H1 (cell line): ENCODE measurements at regions not wholly inside any gene's neighbourhood (a gene's known extent, or its start where the extent isn't known, plus 50 kb on each side); places are given as distances from the start of the nearest gene placed in this dataset.

Experiments
- CTCF ChIA-PET: fragments of 300-600 bp; sonication (Branson Sonifier 250); formaldehyde crosslinking; loops from one replicate; lab custom pipeline; 2021; ENCODE audit not compliant: partially characterized antibody; lab: Charles Lee
- POLR2A ChIA-PET: fragments of 300-600 bp; sonication (Branson Sonifier 250); formaldehyde crosslinking; loops from one replicate; lab custom pipeline; 2021; ENCODE audit warnings: inconsistent platforms; ENCODE audit not compliant: partially characterized antibody; lab: Charles Lee
- DNase-seq, 2 experiments: peaks; one replicate each; pipeline versions ENCODE4 v3.0.0 to v3.0.0-alpha.2; 2010 to 2022; ENCODE audit warnings: low spot score in 2 of 2, low read depth in 1 of 2, mixed read lengths in 1 of 2
- FAIRE-seq: peaks from 2 replicates; lab custom pipeline; 2011; peaks lifted over from hg19 to GRCh38; lab: Jason Lieb, UNC
- H2AFZ ChIP-seq: 2 replicates; pipeline ENCODE4 v1.8.1; 2012; ENCODE audit warnings: low read length, inconsistent platforms
- H2AK5ac ChIP-seq: 2 replicates; pipeline ENCODE4 v1.6.1; 2013; ENCODE audit warnings: low read depth, low read length
- H2BK120ac ChIP-seq: replicated peaks from 2 replicates; pipeline ENCODE3; 2013; ENCODE audit warnings: low read depth, low read length, inconsistent platforms
- H2BK12ac ChIP-seq: 2 replicates; pipeline ENCODE4 v1.6.1; 2013; ENCODE audit warnings: low read depth, low read length
- H2BK15ac ChIP-seq: 2 replicates; pipeline ENCODE4 v1.6.1; 2013; ENCODE audit warnings: low read length
- H2BK20ac ChIP-seq: 2 replicates; pipeline ENCODE4 v1.6.1; 2013; ENCODE audit warnings: low read length
- H2BK5ac ChIP-seq: 2 replicates; pipeline ENCODE4 v1.6.1; 2013; ENCODE audit warnings: low read depth, low read length
- H3K14ac ChIP-seq: 2 replicates; pipeline ENCODE4 v1.6.1; 2013; ENCODE audit warnings: inconsistent platforms; ENCODE audit not compliant: insufficient read length
- H3K18ac ChIP-seq: 2 replicates; pipeline ENCODE4 v1.6.1; 2013; ENCODE audit warnings: low read length; ENCODE audit errors: extremely low read depth
- H3K23ac ChIP-seq: 2 replicates; pipeline ENCODE4 v1.6.1; 2013; ENCODE audit warnings: inconsistent platforms; ENCODE audit not compliant: insufficient read length
- H3K23me2 ChIP-seq: 2 replicates; pipeline ENCODE4 v1.6.1; 2013; ENCODE audit warnings: low read depth, low read length
- H3K27ac ChIP-seq: 2 replicates; pipeline ENCODE4 v1.6.1; 2011; ENCODE audit warnings: low read depth, low read length, inconsistent platforms
- H3K27me3 ChIP-seq, 4 experiments: replicated peaks in 1 of 4; 1 replicate in 1 of 4; 2 replicates in 3 of 4; pipeline versions ENCODE4 v1.6.1 to v1.8.1; 2011 to 2013; ENCODE audit warnings: low read length in 3 of 4, mild to moderate bottlenecking in 3 of 4, inconsistent platforms in 2 of 4, mixed read lengths in 2 of 4, moderate library complexity in 1 of 4; ENCODE audit not compliant: control insufficient read depth in 3 of 4, insufficient read depth in 3 of 4; ENCODE audit errors: extremely low read depth in 1 of 4
- H3K36me3 ChIP-seq, 4 experiments: 2 replicates each; pipeline versions ENCODE4 v1.6.1 to v1.8.1; 2011 to 2013; ENCODE audit warnings: mild to moderate bottlenecking in 4 of 4, low read length in 3 of 4, moderate library complexity in 2 of 4, control low read depth in 1 of 4, inconsistent platforms in 1 of 4; ENCODE audit not compliant: insufficient read depth in 4 of 4, control insufficient read depth in 2 of 4
- H3K4ac ChIP-seq: replicated peaks from 2 replicates; pipeline ENCODE3; 2013; ENCODE audit warnings: low read length, low read depth, mixed read lengths, inconsistent platforms; ENCODE audit not compliant: insufficient read length
- H3K4me1 ChIP-seq, 4 experiments: replicated peaks in 1 of 4; 1 replicate in 1 of 4; 2 replicates in 3 of 4; pipeline versions ENCODE4 v1.6.1 to v1.8.1; 2011 to 2013; ENCODE audit warnings: low read length in 3 of 4, inconsistent platforms in 2 of 4, mixed read lengths in 1 of 4; ENCODE audit not compliant: insufficient read depth in 4 of 4, control insufficient read depth in 3 of 4
- H3K4me2 ChIP-seq, 2 experiments: 2 replicates each; pipeline versions ENCODE4 v1.6.1 to v1.8.1; 2011 to 2013; ENCODE audit warnings: low read depth in 2 of 2, low read length in 2 of 2, control low read depth in 1 of 2, inconsistent platforms in 1 of 2, mild to moderate bottlenecking in 1 of 2; ENCODE audit not compliant: insufficient read depth in 1 of 2
- H3K4me3 ChIP-seq, 4 experiments: fragments of 200-600, 300-600 bp in 1 of 4; sonication (generic), shearing (Covaris generic), sonication (Bioruptor Twin) in 1 of 4; 2 replicates each; pipeline versions ENCODE4 v1.5.1 to v1.8.1; 2011 to 2016; ENCODE audit warnings: low read length in 4 of 4, low read depth in 3 of 4, control low read depth in 2 of 4, inconsistent platforms in 2 of 4, mild to moderate bottlenecking in 2 of 4, mixed read lengths in 1 of 4, moderate library complexity in 1 of 4; ENCODE audit not compliant: insufficient read depth in 2 of 4; ENCODE audit errors: extremely low read depth in 1 of 4
- H3K56ac ChIP-seq: replicated peaks from 2 replicates; pipeline ENCODE3; 2013; ENCODE audit warnings: low read depth, mild to moderate bottlenecking, mixed read lengths, low read length, inconsistent platforms; ENCODE audit not compliant: insufficient read length
- H3K79me1 ChIP-seq: 2 replicates; pipeline ENCODE4 v1.6.1; 2013; ENCODE audit warnings: low read depth, low read length, control low read depth
- H3K79me2 ChIP-seq, 2 experiments: 2 replicates each; pipeline versions ENCODE4 v1.6.1 to v1.8.1; 2012 to 2013; ENCODE audit warnings: low read length in 2 of 2, mild to moderate bottlenecking in 2 of 2, inconsistent platforms in 1 of 2; ENCODE audit not compliant: insufficient read depth in 2 of 2, control insufficient read depth in 1 of 2
- H3K9ac ChIP-seq, 4 experiments: replicated peaks in 1 of 4; 1 replicate in 1 of 4; 2 replicates in 3 of 4; pipeline versions ENCODE4 v1.6.1 to v1.8.1; 2011 to 2013; ENCODE audit warnings: low read depth in 3 of 4, low read length in 3 of 4, control low read depth in 2 of 4, mild to moderate bottlenecking in 2 of 4, moderate library complexity in 2 of 4, inconsistent platforms in 1 of 4; ENCODE audit errors: extremely low read depth in 1 of 4
- H3K9me3 ChIP-seq, 2 experiments: 2 replicates each; pipeline versions ENCODE4 v1.6.1 to v1.8.1; 2012 to 2013; ENCODE audit warnings: mild to moderate bottlenecking in 2 of 2, moderate library complexity in 2 of 2, control low read depth in 1 of 2, inconsistent platforms in 1 of 2, low read depth in 1 of 2, low read length in 1 of 2, mixed read lengths in 1 of 2; ENCODE audit not compliant: insufficient read depth in 2 of 2
- H4K20me1 ChIP-seq, 2 experiments: replicated peaks in 1 of 2; 2 replicates each; pipeline versions ENCODE3 to v1.8.1; 2011 to 2013; ENCODE audit warnings: inconsistent platforms in 2 of 2, low read length in 2 of 2, mild to moderate bottlenecking in 1 of 2; ENCODE audit not compliant: insufficient read depth in 2 of 2, control insufficient read depth in 1 of 2
- H4K5ac ChIP-seq: 2 replicates; pipeline ENCODE4 v1.6.1; 2013; ENCODE audit warnings: low read length, low read depth, mixed read lengths, inconsistent platforms; ENCODE audit not compliant: insufficient read length
- H4K8ac ChIP-seq: 2 replicates; pipeline ENCODE4 v1.8.0; 2013; ENCODE audit warnings: mild to moderate bottlenecking, moderate library complexity, low read length, inconsistent platforms; ENCODE audit not compliant: insufficient read depth; ENCODE audit errors: extremely low read depth
- H4K91ac ChIP-seq: replicated peaks from 2 replicates; pipeline ENCODE3; 2013; ENCODE audit warnings: low read length, mixed read lengths, inconsistent platforms; ENCODE audit not compliant: insufficient read length
- ASH2L ChIP-seq: fragments of 200-600, 300-600 bp; sonication (generic); IDR thresholded peaks from one replicate; pipeline ENCODE4 v1.7.1; 2017; ENCODE audit warnings: low read length
- CBX5 ChIP-seq: fragments of 300-800, 300-1000 bp; sonication (generic); IDR thresholded peaks from 2 replicates; pipeline ENCODE4 v1.7.1; 2016; ENCODE audit warnings: antibody characterized with exemption, low read length, low read depth
- CTBP2 ChIP-seq: IDR thresholded peaks from 2 replicates; pipeline ENCODE4 v1.7.0; 2011; ENCODE audit warnings: borderline replicate concordance, mild to moderate bottlenecking, moderate library complexity, mixed read lengths, low read length; ENCODE audit not compliant: insufficient read depth, insufficient read length
- EP300 ChIP-seq, 2 experiments: IDR thresholded peaks; 1 replicate in 1 of 2; 2 replicates in 1 of 2; pipeline ENCODE4 v1.6.1; 2011 to 2012; ENCODE audit warnings: low read depth in 2 of 2, low read length in 2 of 2, mild to moderate bottlenecking in 2 of 2, borderline replicate concordance in 1 of 2, inconsistent platforms in 1 of 2, moderate library complexity in 1 of 2
- EZH2 ChIP-seq: fragments of 200-600 bp; sonication (generic); IDR thresholded peaks from 2 replicates; pipeline ENCODE4 v1.7.1; 2012; ENCODE audit warnings: low read depth, mild to moderate bottlenecking, moderate library complexity, low read length, inconsistent platforms; ENCODE audit not compliant: severe bottlenecking
- GABPA ChIP-seq: IDR thresholded peaks from 2 replicates; pipeline ENCODE4 v1.6.1; 2011; ENCODE audit warnings: mild to moderate bottlenecking, low read length, moderate library complexity, borderline replicate concordance; ENCODE audit not compliant: insufficient read depth
- JUND ChIP-seq: IDR thresholded peaks from 2 replicates; pipeline ENCODE4 v1.6.1; 2011; ENCODE audit warnings: mild to moderate bottlenecking, improper control_type of control experiment, low read length
- POU5F1 ChIP-seq: IDR thresholded peaks from 2 replicates; pipeline ENCODE4 v1.6.1; 2011; ENCODE audit warnings: low read depth, mild to moderate bottlenecking, low read length, moderate library complexity
- RXRA ChIP-seq: IDR thresholded peaks from 2 replicates; pipeline ENCODE4 v1.6.1; 2011; ENCODE audit warnings: low read depth, mild to moderate bottlenecking, low read length, moderate library complexity; ENCODE audit not compliant: insufficient read depth
- SIRT6 ChIP-seq: IDR thresholded peaks from one replicate; pipeline ENCODE4 v1.7.1; 2012; ENCODE audit warnings: low read length, inconsistent platforms
- ZNF274 ChIP-seq: IDR thresholded peaks from 2 replicates; pipeline ENCODE4 v1.7.0; 2012; ENCODE audit warnings: low read length, borderline replicate concordance; ENCODE audit errors: extremely low read depth
- WGBS, 2 experiments: shearing (Covaris generic) in 1 of 2; methylation state at CpG; one replicate each; pipeline versions ENCODE4 v1.1.6 to v1.1.7; 2013 to 2015; ENCODE audit warnings: low lambda C conversion rate in 2 of 2, mixed read lengths in 2 of 2, inconsistent platforms in 1 of 2, low coverage in 1 of 2, missing lambda C conversion rate in 1 of 2; ENCODE audit not compliant: insufficient replicate concordance in 2 of 2, insufficient coverage in 1 of 2, insufficient read length in 1 of 2; ENCODE audit errors: extremely low coverage in 1 of 2, missing lambda C conversion rate in 1 of 2; 5-methylcytosine and 5-hydroxymethylcytosine counted together

DNA sequence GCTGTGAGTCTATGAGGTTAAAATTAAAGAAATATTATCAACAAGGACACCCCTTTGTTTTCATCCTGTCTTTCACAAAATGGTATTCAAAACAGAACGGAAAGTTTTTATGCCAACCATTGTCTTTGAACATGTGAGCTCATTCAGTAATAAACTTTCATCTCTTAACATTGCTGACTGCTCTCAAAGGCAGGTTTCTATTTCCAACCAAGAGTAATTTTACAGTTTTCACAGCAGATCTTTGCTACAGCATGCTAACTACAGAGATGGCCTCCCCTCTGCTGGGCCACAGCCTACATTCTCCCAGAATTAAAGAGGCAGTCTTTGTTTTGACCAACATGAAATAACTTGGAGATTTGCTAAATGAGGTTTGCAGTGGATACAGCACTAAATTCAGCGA, 101.5 kb downstream of the DMRT2 start:
- H3K79me1 ChIP-seq, result no peaks in the 10 kb centered on the region
- H2BK120ac ChIP-seq, result no peak overlapping the region
- 60% methylated on average over 2 of the region's 2 CpGs; no CpG with 5 or more reads in 1 of the 2 experiments for WGBS, 2 experiments
- ChIA-PET CTCF (no interaction called here), POLR2A (no interaction called here)
- DNase-seq (no peak), FAIRE-seq (no peak)
- H3K27me3 ChIP-seq, result no peaks in the 10 kb centered on the region
- H2AFZ ChIP-seq, result no peak overlapping the region
- no peak overlapping the region for H4K91ac ChIP-seq
- H3K56ac ChIP-seq, result no peak overlapping the region
- H2BK12ac ChIP-seq, result no peak overlapping the region
- H3K4me2 ChIP-seq, result no peak overlapping the region
- H3K27ac ChIP-seq, result no peak overlapping the region
- no peak overlapping the region for H4K8ac ChIP-seq
- no peak overlapping the region for H3K4me3 ChIP-seq
- no peak overlapping the region for H4K5ac ChIP-seq
- no peak overlapping the region for H3K9ac ChIP-seq
- no peak overlapping the region for H2BK5ac ChIP-seq
- no peak overlapping the region for H3K14ac ChIP-seq
- no peaks in the 10 kb centered on the region for H3K4me1 ChIP-seq
- H3K9me3 ChIP-seq, result peaks cover 22 to 36% of the 10 kb centered on the region in 2 experiments
- H4K20me1 ChIP-seq, result no peaks in the 10 kb centered on the region
- H2BK20ac ChIP-seq, result no peak overlapping the region
- no peaks in the 10 kb centered on the region for H3K79me2 ChIP-seq
- H3K23ac ChIP-seq, result no peak overlapping the region
- H2AK5ac ChIP-seq, result no peak overlapping the region
- H3K36me3 ChIP-seq, result no peaks in the 10 kb centered on the region
- TF ChIP-seq POU5F1 (no peak), GABPA (no peak), CBX5 (no peak), EP300 (IDR thresholded peaks at IDR 0.05; ENCODE audit: borderline replicate concordance in 1 of 2, low read depth in 2 of 2, low read length in 2 of 2) (no peak), EZH2 (no peak), ZNF274 (no peak), CTBP2 (no peak), ASH2L (no peak), SIRT6 (no peak), JUND (no peak), RXRA (no peak)
- H2BK15ac ChIP-seq, result no peak overlapping the region
- H3K18ac ChIP-seq, result no peak overlapping the region
- H3K23me2 ChIP-seq, result no peaks in the 10 kb centered on the region; the same call in 1 of the 2 replicates
- H3K4ac ChIP-seq, result no peak overlapping the region
